OCI-LY7 (cell line): ENCODE measurements at regions not wholly inside any gene's neighbourhood (a gene's known extent, or its start where the extent isn't known, plus 50 kb on each side); places are given as distances from the start of the nearest gene placed in this dataset.

Source experiments
- BruUV-seq: library from RNA; stranded (reverse); fragments of 400-500 nt; replicated peaks from 2 replicates; lab custom pipeline; 2021; lab: Mats Ljungman, UMichigan
- CTCF ChIA-PET: fragments of 300-600 bp; sonication (Branson Sonifier 250); formaldehyde crosslinking; loops from one replicate; lab custom pipeline; 2022; ENCODE audit warnings: antibody characterized with exemption; ENCODE audit not compliant: unreplicated experiment; lab: Charles Lee
- POLR2A ChIA-PET: fragments of 300-600 bp; sonication (Branson Sonifier 250); formaldehyde crosslinking; loops from one replicate; lab custom pipeline; 2022; ENCODE audit warnings: antibody characterized with exemption; lab: Charles Lee
- DNase-seq: peaks from one replicate; pipeline ENCODE4 v3.0.0-alpha.2; 2015; ENCODE audit warnings: low spot score
- H2AFZ ChIP-seq: fragments of 200-600 bp; sonication (generic), shearing (Covaris generic); 2 replicates; pipeline ENCODE4 v1.6.1; 2014; ENCODE audit warnings: mild to moderate bottlenecking, antibody characterized with exemption, low read length, moderate library complexity
- H3K27ac ChIP-seq: fragments of 200-600 bp; sonication (generic); 2 replicates; pipeline ENCODE4 v1.5.1; 2014; ENCODE audit warnings: mixed run types, low read depth, mild to moderate bottlenecking, moderate library complexity, low read length, inconsistent platforms; ENCODE audit not compliant: poor library complexity, severe bottlenecking
- H3K36me3 ChIP-seq: fragments of 200-600 bp; sonication (generic); 2 replicates; pipeline ENCODE4 v1.6.1; 2014; ENCODE audit warnings: mild to moderate bottlenecking, antibody characterized with exemption, low read length, moderate library complexity, mixed read lengths; ENCODE audit not compliant: insufficient read depth
- H3K4me1 ChIP-seq: fragments of 200-600 bp; sonication (generic); 2 replicates; pipeline ENCODE4 v1.5.1; 2014; ENCODE audit warnings: mild to moderate bottlenecking, low read length; ENCODE audit not compliant: insufficient read depth, poor library complexity, severe bottlenecking
- H3K4me2 ChIP-seq: fragments of 200-600 bp; sonication (generic); 2 replicates; pipeline ENCODE4 v1.6.1; 2014; ENCODE audit warnings: mild to moderate bottlenecking, low read length
- H3K4me3 ChIP-seq: fragments of 200-600 bp; sonication (generic); 2 replicates; pipeline ENCODE4 v1.5.1; 2014; ENCODE audit warnings: mild to moderate bottlenecking, low read depth, low read length; ENCODE audit not compliant: poor library complexity, severe bottlenecking
- H3K79me2 ChIP-seq: fragments of 200-600 bp; sonication (generic); 2 replicates; pipeline ENCODE4 v1.6.1; 2016; ENCODE audit warnings: low read depth, mild to moderate bottlenecking, low read length, moderate library complexity, mixed read lengths; ENCODE audit not compliant: insufficient read depth
- H3K9me2 ChIP-seq: fragments of 200-600 bp; sonication (generic); 2 replicates; pipeline ENCODE4 v1.6.1; 2016; ENCODE audit warnings: mild to moderate bottlenecking, low read length, mixed read lengths; ENCODE audit not compliant: insufficient read depth
- H3K9me3 ChIP-seq: fragments of 200-600 bp; sonication (generic); 2 replicates; pipeline ENCODE4 v1.6.1; 2014; ENCODE audit warnings: mild to moderate bottlenecking, mixed run types, low read length, mixed read lengths
- H4K20me1 ChIP-seq: fragments of 200-600 bp; sonication (generic); 2 replicates; pipeline ENCODE4 v1.6.1; 2014; ENCODE audit warnings: mild to moderate bottlenecking, antibody characterized with exemption, low read length, moderate library complexity, mixed read lengths; ENCODE audit not compliant: insufficient read depth
- EZH2phosphoT487 ChIP-seq: fragments of 200-600 bp; sonication (generic); IDR thresholded peaks from 2 replicates; pipeline ENCODE4 v1.6.1; 2018; ENCODE audit warnings: low read depth, borderline replicate concordance, mild to moderate bottlenecking, mixed run types, antibody characterized with exemption, low read length, moderate library complexity, mixed read lengths
- intact Hi-C: fragments of 100-400 bp; cut with micrococcal nuclease; formaldehyde crosslinking; loops from one replicate; pipeline ENCODE4 v1.10.0; 2022; ENCODE audit not compliant: unreplicated experiment
- TF ChIP-seq, protein P1 (sequence below): fragments of 200-600 bp; sonication (generic); conservative IDR thresholded peaks from 2 replicates; pipeline ENCODE4 v1.5.1; 2014; ENCODE audit warnings: mild to moderate bottlenecking, antibody characterized with exemption, low read length, moderate library complexity, mixed read lengths

DNA sequence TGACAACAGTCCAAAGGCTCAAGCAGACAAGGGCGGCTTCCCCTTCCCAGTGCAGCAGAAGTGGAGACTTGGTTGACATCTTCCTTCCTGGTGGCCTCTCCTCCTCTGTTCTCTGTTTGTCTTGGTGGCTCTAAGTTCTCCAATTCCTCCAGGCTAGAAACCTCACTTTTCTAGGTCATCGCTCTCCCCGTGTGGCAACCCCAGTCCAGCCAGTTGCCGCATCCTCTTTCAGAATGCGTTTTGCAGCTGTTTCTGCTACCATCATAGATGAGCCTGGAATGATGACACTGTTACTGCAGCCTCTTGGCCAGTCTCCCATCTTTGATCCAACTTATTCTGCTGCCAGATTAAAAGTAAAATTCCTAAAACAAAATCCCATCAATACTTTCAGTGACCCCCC lies 201.5 kb downstream of the TRIM29 start:
- H3K4me3 ChIP-seq: no peak overlapping the region
- no peaks in the 10 kb centered on the region for H3K79me2 ChIP-seq
- no TSS peak for BruUV-seq
- H3K27ac ChIP-seq: no peak overlapping the region
- no peaks in the 10 kb centered on the region for H3K9me3 ChIP-seq
- H3K36me3 ChIP-seq: no peaks in the 10 kb centered on the region
- TF ChIP-seq, protein P1, sequence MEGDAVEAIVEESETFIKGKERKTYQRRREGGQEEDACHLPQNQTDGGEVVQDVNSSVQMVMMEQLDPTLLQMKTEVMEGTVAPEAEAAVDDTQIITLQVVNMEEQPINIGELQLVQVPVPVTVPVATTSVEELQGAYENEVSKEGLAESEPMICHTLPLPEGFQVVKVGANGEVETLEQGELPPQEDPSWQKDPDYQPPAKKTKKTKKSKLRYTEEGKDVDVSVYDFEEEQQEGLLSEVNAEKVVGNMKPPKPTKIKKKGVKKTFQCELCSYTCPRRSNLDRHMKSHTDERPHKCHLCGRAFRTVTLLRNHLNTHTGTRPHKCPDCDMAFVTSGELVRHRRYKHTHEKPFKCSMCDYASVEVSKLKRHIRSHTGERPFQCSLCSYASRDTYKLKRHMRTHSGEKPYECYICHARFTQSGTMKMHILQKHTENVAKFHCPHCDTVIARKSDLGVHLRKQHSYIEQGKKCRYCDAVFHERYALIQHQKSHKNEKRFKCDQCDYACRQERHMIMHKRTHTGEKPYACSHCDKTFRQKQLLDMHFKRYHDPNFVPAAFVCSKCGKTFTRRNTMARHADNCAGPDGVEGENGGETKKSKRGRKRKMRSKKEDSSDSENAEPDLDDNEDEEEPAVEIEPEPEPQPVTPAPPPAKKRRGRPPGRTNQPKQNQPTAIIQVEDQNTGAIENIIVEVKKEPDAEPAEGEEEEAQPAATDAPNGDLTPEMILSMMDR: no peak
- no peak for TF ChIP-seq EZH2phosphoT487
- intact Hi-C loops: no loop called here
- ChIA-PET CTCF (no interaction called here), POLR2A (no interaction called here)
- no peaks in the 10 kb centered on the region for H4K20me1 ChIP-seq
- DNase-seq: no peak
- H2AFZ ChIP-seq: no peak overlapping the region
- no peak overlapping the region for H3K4me2 ChIP-seq
- H3K4me1 ChIP-seq: no peaks in the 10 kb centered on the region
- no peaks in the 10 kb centered on the region for H3K9me2 ChIP-seq

DNA sequence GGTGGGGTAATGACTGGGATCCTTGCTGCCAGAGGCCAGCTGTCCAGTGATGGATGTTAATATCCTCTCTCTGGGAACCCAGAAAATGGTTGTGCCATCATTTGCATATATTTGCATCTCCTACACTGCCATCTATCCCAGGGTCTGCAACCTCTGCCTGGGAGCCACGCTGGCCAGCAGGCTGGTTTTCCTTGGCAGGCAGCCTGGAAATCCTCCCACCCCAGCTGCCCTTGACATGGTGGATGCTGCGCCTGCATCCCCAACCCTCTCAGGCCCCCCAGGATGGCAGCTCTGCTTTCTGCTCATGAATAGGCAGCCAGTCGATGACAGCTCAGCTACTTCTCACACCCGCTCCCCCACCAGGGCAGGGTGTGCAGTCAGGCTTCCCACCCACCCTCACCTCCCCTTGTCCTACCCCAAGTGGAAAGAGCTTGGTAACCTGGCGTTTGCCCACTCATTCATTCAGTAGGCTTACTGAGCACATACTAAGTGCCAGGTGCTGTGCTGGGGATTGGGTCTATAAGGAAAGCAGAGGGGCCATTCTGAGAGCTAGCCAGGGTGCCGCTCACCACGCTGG lies 202.5 kb downstream of the TRIM29 start:
- Histone ChIP-seq H3K4me1 (no peaks in the 10 kb centered on the region), H3K79me2 (no peaks in the 10 kb centered on the region), H2AFZ (no peak overlapping the region), H3K9me3 (no peaks in the 10 kb centered on the region), H3K36me3 (no peaks in the 10 kb centered on the region), H3K4me2 (no peak overlapping the region), H4K20me1 (no peaks in the 10 kb centered on the region), H3K27ac (no peak overlapping the region), H3K4me3 (no peak overlapping the region), H3K9me2 (no peaks in the 10 kb centered on the region)
- no peak for TF ChIP-seq EZH2phosphoT487
- TF ChIP-seq, protein P1: no peak
- DNase-seq: no peak
- ChIA-PET CTCF (no interaction called here), POLR2A (interaction anchor here (0.6 kb wide), 1 partner anchor 1138 kb away, joined by 4 read pairs; no protein-coding TSS in a partner anchor)
- intact Hi-C loops: no loop called here
- BruUV-seq: no TSS peak

DNA sequence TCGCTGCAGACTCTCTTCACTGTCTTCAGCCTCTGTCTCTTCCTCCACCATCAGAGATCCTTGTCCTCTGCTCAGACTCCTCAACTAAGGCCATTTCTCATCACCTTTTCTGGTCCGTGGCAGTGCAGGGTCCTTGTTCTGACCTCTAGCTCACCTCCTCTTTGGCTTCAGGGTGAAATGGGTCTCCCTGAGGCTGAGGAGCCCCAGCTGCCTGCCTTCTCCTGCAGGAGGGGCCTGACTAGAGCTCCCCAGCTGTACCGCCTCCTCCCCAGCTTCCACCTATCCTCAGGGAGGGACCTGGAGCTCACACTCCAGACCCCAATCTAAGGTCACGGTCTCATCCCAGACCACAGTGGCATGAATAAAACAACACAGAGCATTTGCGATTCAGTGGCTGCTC lies 203.0 kb downstream of the TRIM29 start:
- H3K4me2 ChIP-seq: no peak overlapping the region
- no peaks in the 10 kb centered on the region for H3K36me3 ChIP-seq
- no peak overlapping the region for H3K4me3 ChIP-seq
- ChIA-PET POLR2A (no interaction called here), CTCF (no interaction called here)
- H3K4me1 ChIP-seq: no peaks in the 10 kb centered on the region
- no peak overlapping the region for H2AFZ ChIP-seq
- H3K9me2 ChIP-seq: no peaks in the 10 kb centered on the region
- no peaks in the 10 kb centered on the region for H3K79me2 ChIP-seq
- intact Hi-C loops: no loop called here
- H3K9me3 ChIP-seq: no peaks in the 10 kb centered on the region
- no peaks in the 10 kb centered on the region for H4K20me1 ChIP-seq
- BruUV-seq: no TSS peak
- TF ChIP-seq EZH2phosphoT487: no peak
- TF ChIP-seq, protein P1: no peak
- H3K27ac ChIP-seq: no peak overlapping the region
- DNase-seq: no peak
